Left lung (tissue), 4 donors: ENCODE measurements at regions not wholly inside any gene's neighbourhood (a gene's known extent, or its start where the extent isn't known, plus 50 kb on each side); places are given as distances from the start of the nearest gene placed in this dataset.

Source experiments
- ATAC-seq: fragments of 200-7000 bp; cut with Tn5 transposase; one replicate; pipeline ENCODE4 v1.9.1; 2020; ENCODE audit warnings: moderate library complexity
- DNase-seq, 4 donors: peaks; one replicate each; pipeline ENCODE4 v3.0.0-alpha.2; 2013 to 2020
- H3K27ac ChIP-seq, 2 donors: fragments of 200-600 bp; sonication (generic) in 1 of 2; one replicate each; pipeline versions ENCODE4 v1.5.0 to v1.8.0; 2020 to 2021
- H3K27me3 ChIP-seq, 2 donors: fragments of 200-600 bp; sonication (generic) in 1 of 2; one replicate each; pipeline versions ENCODE4 v1.5.0 to v1.8.0; 2020 to 2021
- H3K36me3 ChIP-seq, 2 donors: fragments of 200-600 bp; sonication (generic) in 1 of 2; one replicate each; pipeline versions ENCODE4 v1.5.0 to v1.8.0; 2020 to 2021
- H3K4me1 ChIP-seq, 2 donors: fragments of 200-600 bp; one replicate each; pipeline ENCODE4 v1.8.0; 2021
- H3K4me3 ChIP-seq, 2 donors: fragments of 200-600 bp; sonication (generic) in 1 of 2; one replicate each; pipeline versions ENCODE4 v1.5.0 to v1.8.0; 2020 to 2021; ENCODE audit warnings: mild to moderate bottlenecking in 1 of 2
- H3K9me3 ChIP-seq, 2 donors: fragments of 200-600 bp; sonication (generic) in 1 of 2; one replicate each; pipeline versions ENCODE4 v1.5.0 to v1.8.0; 2020 to 2021
- CTCF ChIP-seq, 2 donors: fragments of 200-600 bp; sonication (generic) in 1 of 2; IDR thresholded peaks; one replicate each; pipeline versions ENCODE4 v1.5.0 to v1.8.0; 2021; ENCODE audit warnings: antibody characterized with exemption in 2 of 2
- intact Hi-C, 2 donors: fragments of 100-400 bp; cut with DNase I; formaldehyde crosslinking; loops; one replicate each; pipeline versions ENCODE4 v1.11.2 to v1.14.2; 2022
- donor health status: DM: no; HTN: yes; CAD: no.
- donor health status: DM: no; HTN: no; CAD: no.

GRCh38 chr13:73935991-73936390, 198.2 kb downstream of the KLF12 start:
- intact Hi-C loops, result no loop called here
- DNase-seq (no peak), ATAC-seq (no peak)
- Histone ChIP-seq H3K9me3 (no peaks in the 10 kb centered on the region), H3K4me3 (no peak overlapping the region), H3K36me3 (no peaks in the 10 kb centered on the region), H3K27me3 (no peaks in the 10 kb centered on the region), H3K27ac (no peak overlapping the region), H3K4me1 (no peaks in the 10 kb centered on the region)
- TF ChIP-seq CTCF (IDR thresholded peaks at IDR 0.05), result no peak

GRCh38 chr13:73934771-73935170, 199.4 kb downstream of the KLF12 start:
- no peak for TF ChIP-seq CTCF (IDR thresholded peaks at IDR 0.05)
- ATAC-seq, result no peak
- DNase-seq, result no peak
- Histone ChIP-seq H3K4me1 (no peaks in the 10 kb centered on the region), H3K4me3 (no peak overlapping the region), H3K27me3 (no peaks in the 10 kb centered on the region), H3K36me3 (no peaks in the 10 kb centered on the region), H3K27ac (no peak overlapping the region), H3K9me3 (no peaks in the 10 kb centered on the region)
- intact Hi-C loops, result no loop called here

GRCh38 chr13:73934215-73934641, 200.0 kb downstream of the KLF12 start:
- ATAC-seq (no peak), DNase-seq (no peak)
- no peaks in the 10 kb centered on the region for H3K36me3 ChIP-seq
- no peaks in the 10 kb centered on the region for H3K4me1 ChIP-seq
- H3K9me3 ChIP-seq, result no peaks in the 10 kb centered on the region
- no peak overlapping the region for H3K4me3 ChIP-seq
- H3K27ac ChIP-seq, result no peak overlapping the region
- H3K27me3 ChIP-seq, result no peaks in the 10 kb centered on the region
- TF ChIP-seq CTCF (IDR thresholded peaks at IDR 0.05), result no peak
- intact Hi-C loops, result no loop called here

GRCh38 chr13:73933795-73934194, 200.4 kb downstream of the KLF12 start:
- intact Hi-C loops, result no loop called here

GRCh38 chr13:73932091-73932490, 202.1 kb downstream of the KLF12 start:
- ATAC-seq (no peak), DNase-seq (no peak)
- no peaks in the 10 kb centered on the region for H3K4me1 ChIP-seq
- intact Hi-C loops, result no loop called here
- no peak for TF ChIP-seq CTCF (IDR thresholded peaks at IDR 0.05)
- H3K9me3 ChIP-seq, result no peaks in the 10 kb centered on the region
- H3K27ac ChIP-seq, result no peak overlapping the region
- no peaks in the 10 kb centered on the region for H3K27me3 ChIP-seq
- H3K36me3 ChIP-seq, result no peaks in the 10 kb centered on the region
- H3K4me3 ChIP-seq, result no peak overlapping the region

More at GRCh38 chr13:73933795-73934194, 200.4 kb downstream of the KLF12 start:
- Histone ChIP-seq H3K27me3 (no peaks in the 10 kb centered on the region), H3K27ac (no peak overlapping the region), H3K9me3 (no peaks in the 10 kb centered on the region), H3K4me3 (no peak overlapping the region), H3K4me1 (no peaks in the 10 kb centered on the region), H3K36me3 (no peaks in the 10 kb centered on the region)
- TF ChIP-seq CTCF (IDR thresholded peaks at IDR 0.05), result no peak
- ATAC-seq, result no peak
- DNase-seq, result no peak
